Activated naive CD4-positive, alpha-beta T cell treated with anti-CD3 and anti-CD28 coated beads, Interleukin-2, amount 10 ng/mL, durations not matched to agents 7 days and 5 days (primary cell): ENCODE measurements at regions not wholly inside any gene's neighbourhood (a gene's known extent, or its start where the extent isn't known, plus 50 kb on each side); places are given as distances from the start of the nearest gene placed in this dataset.
A peak's percentile ranks its signal among the peaks of the same experiment; 100 is the strongest.

ENCODE experiments used
- CTCF ChIA-PET: fragments of 350-600 bp; sonication (Branson Sonifier 250); formaldehyde crosslinking; loops from one replicate; lab custom pipeline; 2021; ENCODE audit warnings: antibody characterized with exemption; lab: Charles Lee
- DNase-seq: peaks from one replicate; pipeline ENCODE4 v3.0.0-alpha.2; 2020
- H3K27ac Mint-ChIP-seq: one replicate; pipeline ENCODE4 v1.8.0; 2021; ENCODE audit warnings: mild to moderate bottlenecking, moderate library complexity, mixed read lengths
- H3K27me3 Mint-ChIP-seq: one replicate; pipeline ENCODE4 v1.8.0; 2021; ENCODE audit warnings: mild to moderate bottlenecking, mixed read lengths
- H3K36me3 Mint-ChIP-seq: one replicate; pipeline ENCODE4 v1.8.0; 2021; ENCODE audit warnings: mixed read lengths
- H3K4me1 Mint-ChIP-seq: one replicate; pipeline ENCODE4 v1.8.0; 2021; ENCODE audit warnings: mixed read lengths
- H3K4me3 Mint-ChIP-seq: one replicate; pipeline ENCODE4 v1.8.0; 2021; ENCODE audit warnings: mild to moderate bottlenecking, moderate library complexity, mixed read lengths
- H3K9me3 Mint-ChIP-seq: one replicate; pipeline ENCODE4 v1.8.0; 2021; ENCODE audit warnings: mixed read lengths

- CTCF ChIA-PET, result interaction anchor here (1.1 kb wide), 1 partner anchor 267 kb away, joined by 4 read pairs; no protein-coding TSS in a partner anchor
- H3K4me3 Mint-ChIP-seq, result no peak overlapping the region
- no peak for DNase-seq
- H3K4me1 Mint-ChIP-seq, result no peaks in the 10 kb centered on the region
- no peaks in the 10 kb centered on the region for H3K9me3 Mint-ChIP-seq
- peaks cover 29% of the 10 kb centered on the region for H3K27me3 Mint-ChIP-seq
- no peak overlapping the region for H3K27ac Mint-ChIP-seq
- no peaks in the 10 kb centered on the region for H3K36me3 Mint-ChIP-seq
These were observed 107.7 kb downstream of the MAB21L3 start for GRCh38 chr1:116218922-116219321.

- Mint-ChIP-seq H3K27ac (no peak overlapping the region), H3K36me3 (no peaks in the 10 kb centered on the region), H3K4me1 (no peaks in the 10 kb centered on the region), H3K4me3 (no peak overlapping the region), H3K27me3 (peaks cover 29% of the 10 kb centered on the region), H3K9me3 (no peaks in the 10 kb centered on the region)
- DNase-seq, result no peak
- CTCF ChIA-PET, result interaction anchor here (1.1 kb wide), 1 partner anchor 266 kb away, joined by 4 read pairs; no protein-coding TSS in a partner anchor
These were observed 108.6 kb downstream of the MAB21L3 start for GRCh38 chr1:116219651-116220434.

GRCh38 chr1:116224111-116224510, 112.9 kb downstream of the MAB21L3 start:
- CTCF ChIA-PET, result interaction anchor here (1.1 to 1.7 kb wide), 2 partner anchors 261 to 275 kb away, joined by 3 to 8 read pairs; no protein-coding TSS in a partner anchor
- H3K9me3 Mint-ChIP-seq, result no peaks in the 10 kb centered on the region
- no peak overlapping the region for H3K4me3 Mint-ChIP-seq
- H3K4me1 Mint-ChIP-seq, result no peaks in the 10 kb centered on the region
- peaks cover 21% of the 10 kb centered on the region for H3K27me3 Mint-ChIP-seq
- no peak overlapping the region for H3K27ac Mint-ChIP-seq
- H3K36me3 Mint-ChIP-seq, result no peaks in the 10 kb centered on the region
- DNase-seq, result no peak

- H3K4me1 Mint-ChIP-seq, result no peaks in the 10 kb centered on the region
- DNase-seq, result no peak
- no peak overlapping the region for H3K27ac Mint-ChIP-seq
- no peaks in the 10 kb centered on the region for H3K9me3 Mint-ChIP-seq
- peaks cover 19% of the 10 kb centered on the region for H3K27me3 Mint-ChIP-seq
- CTCF ChIA-PET, result no interaction called here
- no peaks in the 10 kb centered on the region for H3K36me3 Mint-ChIP-seq
- H3K4me3 Mint-ChIP-seq, result no peak overlapping the region
These were observed 113.4 kb downstream of the MAB21L3 start for GRCh38 chr1:116224561-116224960.

- CTCF ChIA-PET, result no interaction called here
- H3K27me3 Mint-ChIP-seq, result peaks cover 15% of the 10 kb centered on the region
- H3K4me3 Mint-ChIP-seq, result no peak overlapping the region
- DNase-seq, result no peak
- H3K36me3 Mint-ChIP-seq, result no peaks in the 10 kb centered on the region
- H3K4me1 Mint-ChIP-seq, result peaks cover 9% of the 10 kb centered on the region
- no peaks in the 10 kb centered on the region for H3K9me3 Mint-ChIP-seq
- H3K27ac Mint-ChIP-seq, result no peak overlapping the region
These were observed 114.8 kb downstream of the MAB21L3 start for GRCh38 chr1:116226017-116226416.

GRCh38 chr1:116228511-116228910, 117.3 kb downstream of the MAB21L3 start:
- CTCF ChIA-PET, result no interaction called here
- no peak overlapping the region for H3K27ac Mint-ChIP-seq
- no peaks in the 10 kb centered on the region for H3K36me3 Mint-ChIP-seq
- no peak overlapping the region for H3K4me3 Mint-ChIP-seq
- DNase-seq, result no peak
- no peaks in the 10 kb centered on the region for H3K9me3 Mint-ChIP-seq
- H3K27me3 Mint-ChIP-seq, result peaks cover 5% of the 10 kb centered on the region
- peaks cover 15% of the 10 kb centered on the region for H3K4me1 Mint-ChIP-seq

- Mint-ChIP-seq H3K27ac (no peak overlapping the region), H3K27me3 (no peaks in the 10 kb centered on the region), H3K9me3 (no peaks in the 10 kb centered on the region), H3K36me3 (no peaks in the 10 kb centered on the region), H3K4me1 (peaks cover 15% of the 10 kb centered on the region), H3K4me3 (no peak overlapping the region)
- CTCF ChIA-PET, result interaction anchor here (1.0 to 2.4 kb wide), 3 partner anchors 92 to 255 kb away, joined by 3 to 23 read pairs (median 3); no protein-coding TSS in a partner anchor
- DNase-seq, result no peak
These were observed 119.5 kb downstream of the MAB21L3 start for GRCh38 chr1:116230712-116231111.

- no peak overlapping the region for H3K4me3 Mint-ChIP-seq
- DNase-seq, result no peak
- H3K27ac Mint-ChIP-seq, result no peak overlapping the region
- H3K36me3 Mint-ChIP-seq, result no peaks in the 10 kb centered on the region
- no peaks in the 10 kb centered on the region for H3K27me3 Mint-ChIP-seq
- H3K4me1 Mint-ChIP-seq, result peaks cover 15% of the 10 kb centered on the region
- CTCF ChIA-PET, result interaction anchor here (0.9 to 2.4 kb wide), 3 partner anchors 93 to 267 kb away, joined by 3 to 23 read pairs (median 6); no protein-coding TSS in a partner anchor
- H3K9me3 Mint-ChIP-seq, result no peaks in the 10 kb centered on the region
These were observed 120.6 kb downstream of the MAB21L3 start for GRCh38 chr1:116231752-116232151.

- Mint-ChIP-seq H3K36me3 (no peaks in the 10 kb centered on the region), H3K9me3 (no peaks in the 10 kb centered on the region), H3K4me3 (no peak overlapping the region), H3K27me3 (no peaks in the 10 kb centered on the region), H3K27ac (peak overlapping the region; percentile 26), H3K4me1 (peaks cover 15% of the 10 kb centered on the region)
- CTCF ChIA-PET, result interaction anchor here (1.1 to 1.2 kb wide), 3 partner anchors 94 to 254 kb away, joined by 3 to 8 read pairs (median 3); no protein-coding TSS in a partner anchor
- peak; percentile 49 for DNase-seq
These were observed 121.9 kb downstream of the MAB21L3 start for GRCh38 chr1:116232989-116233514.

GRCh38 chr1:116234429-116234828, 123.2 kb downstream of the MAB21L3 start:
- CTCF ChIA-PET, result interaction anchor here (1.2 kb wide), 1 partner anchor 49 kb away, joined by 3 read pairs; no protein-coding TSS in a partner anchor
- Mint-ChIP-seq H3K4me1 (peaks cover 15% of the 10 kb centered on the region), H3K4me3 (no peak overlapping the region), H3K36me3 (no peaks in the 10 kb centered on the region), H3K27me3 (no peaks in the 10 kb centered on the region), H3K9me3 (no peaks in the 10 kb centered on the region), H3K27ac (no peak overlapping the region)
- DNase-seq, result no peak

- CTCF ChIA-PET, result interaction anchor here (0.6 kb wide), 1 partner anchor 76 kb away, joined by 4 read pairs; no protein-coding TSS in a partner anchor
- DNase-seq, result no peak
- H3K9me3 Mint-ChIP-seq, result no peaks in the 10 kb centered on the region
- no peaks in the 10 kb centered on the region for H3K36me3 Mint-ChIP-seq
- H3K4me3 Mint-ChIP-seq, result no peak overlapping the region
- H3K27me3 Mint-ChIP-seq, result peaks cover 12% of the 10 kb centered on the region
- H3K4me1 Mint-ChIP-seq, result peaks cover 7% of the 10 kb centered on the region
- H3K27ac Mint-ChIP-seq, result no peak overlapping the region
These were observed 128.7 kb downstream of the MAB21L3 start for GRCh38 chr1:116239916-116240315.

GRCh38 chr1:116242741-116243140, 130.3 kb upstream of the ATP1A1 start:
- CTCF ChIA-PET, result no interaction called here
- no peak overlapping the region for H3K27ac Mint-ChIP-seq
- H3K36me3 Mint-ChIP-seq, result no peaks in the 10 kb centered on the region
- peaks cover 7% of the 10 kb centered on the region for H3K4me1 Mint-ChIP-seq
- H3K4me3 Mint-ChIP-seq, result no peak overlapping the region
- no peaks in the 10 kb centered on the region for H3K9me3 Mint-ChIP-seq
- peaks cover 12% of the 10 kb centered on the region for H3K27me3 Mint-ChIP-seq
- no peak for DNase-seq

GRCh38 chr1:116243333-116244054, 129.6 kb upstream of the ATP1A1 start:
- H3K4me1 Mint-ChIP-seq, result peaks cover 7% of the 10 kb centered on the region
- no peak overlapping the region for H3K4me3 Mint-ChIP-seq
- H3K9me3 Mint-ChIP-seq, result no peaks in the 10 kb centered on the region
- no peak overlapping the region for H3K27ac Mint-ChIP-seq
- peaks cover 12% of the 10 kb centered on the region for H3K27me3 Mint-ChIP-seq
- CTCF ChIA-PET, result no interaction called here
- DNase-seq, result no peak
- no peaks in the 10 kb centered on the region for H3K36me3 Mint-ChIP-seq

GRCh38 chr1:116246174-116246573, 126.9 kb upstream of the ATP1A1 start:
- no peak overlapping the region for H3K27ac Mint-ChIP-seq
- no peak for DNase-seq
- H3K9me3 Mint-ChIP-seq, result peaks cover 2% of the 10 kb centered on the region
- H3K27me3 Mint-ChIP-seq, result peaks cover 4% of the 10 kb centered on the region
- H3K36me3 Mint-ChIP-seq, result peaks cover 1% of the 10 kb centered on the region
- H3K4me3 Mint-ChIP-seq, result no peak overlapping the region
- peaks cover 7% of the 10 kb centered on the region for H3K4me1 Mint-ChIP-seq
- CTCF ChIA-PET, result no interaction called here
